PC-3 (cell line): ENCODE measurements at regions not wholly inside any gene's neighbourhood (a gene's known extent, or its start where the extent isn't known, plus 50 kb on each side); places are given as distances from the start of the nearest gene placed in this dataset.

ENCODE experiments used
- CTCF ChIP-seq: fragments of 300-600 bp; sonication (generic); conservative IDR thresholded peaks from 2 replicates; pipeline ENCODE4 v1.5.1; 2017; ENCODE audit warnings: antibody characterized with exemption, low read depth, mild to moderate bottlenecking, low read length
- EZH2 ChIP-seq: fragments of 300-600 bp; sonication (generic); IDR thresholded peaks from one replicate; pipeline ENCODE4 v1.6.1; 2017; ENCODE audit warnings: antibody characterized with exemption, mild to moderate bottlenecking, low read length; ENCODE audit not compliant: unreplicated experiment
- EZH2phosphoT487 ChIP-seq: fragments of 300-600 bp; sonication (generic); IDR thresholded peaks from 2 replicates; pipeline ENCODE4 v1.6.1; 2018; ENCODE audit warnings: mild to moderate bottlenecking, antibody characterized with exemption, low read length, borderline replicate concordance

- TF ChIP-seq CTCF (no peak), EZH2 (no peak), EZH2phosphoT487 (no peak)
Observed at GRCh38 chr6:56771189-56771588, 128.5 kb upstream of the DST start.
